SK-N-SH treated with all-trans-retinoic acid at 6 μM for 48 hours (cell line): ENCODE measurements at regions not wholly inside any gene's neighbourhood (a gene's known extent, or its start where the extent isn't known, plus 50 kb on each side); places are given as distances from the start of the nearest gene placed in this dataset.

Experiments
- BACH2 ChIP-seq: fragments of 250-450 bp; sonication (Bioruptor Pico); IDR thresholded peaks from 2 replicates; pipeline ENCODE4 v1.9.0; 2021; ENCODE audit warnings: mild to moderate bottlenecking, borderline replicate concordance
- GLIS3 ChIP-seq: fragments of 250-450 bp; sonication (Bioruptor Pico); IDR thresholded peaks from 2 replicates; pipeline ENCODE4 v1.5.0; 2020; ENCODE audit warnings: mild to moderate bottlenecking, moderate library complexity
- OSR1 ChIP-seq: fragments of 250-450 bp; sonication (Bioruptor Pico); IDR thresholded peaks from 2 replicates; pipeline ENCODE4 v1.8.0; 2022; ENCODE audit warnings: moderate library complexity, mild to moderate bottlenecking, inconsistent platforms
- POU6F1 ChIP-seq: fragments of 250-450 bp; sonication (Bioruptor Pico); IDR thresholded peaks from 2 replicates; pipeline ENCODE4 v1.8.0; 2021; ENCODE audit warnings: low read depth, mild to moderate bottlenecking, moderate library complexity, borderline replicate concordance
- ZFP3 ChIP-seq: fragments of 250-450 bp; sonication (Bioruptor Pico); IDR thresholded peaks from 2 replicates; pipeline ENCODE4 v1.5.0; 2020; ENCODE audit warnings: mild to moderate bottlenecking, moderate library complexity
- ZFP30 ChIP-seq: fragments of 450-650 bp; formaldehyde crosslinking; IDR thresholded peaks from 2 replicates; pipeline ENCODE4 v1.5.0; 2022; ENCODE audit warnings: mild to moderate bottlenecking, moderate library complexity
- ZNF8 ChIP-seq: fragments of 450-650 bp; formaldehyde crosslinking; IDR thresholded peaks from 2 replicates; pipeline ENCODE4 v1.5.0; 2020; ENCODE audit warnings: mild to moderate bottlenecking, moderate library complexity
- TF ChIP-seq, protein P1 (sequence below): fragments of 250-450 bp; sonication (Bioruptor Pico); IDR thresholded peaks from 2 replicates; pipeline ENCODE4 v1.5.1; 2020; ENCODE audit warnings: low read depth, mild to moderate bottlenecking, moderate library complexity
- TF ChIP-seq, protein P2 (sequence below): fragments of 250-450 bp; sonication (Bioruptor Pico); IDR thresholded peaks from 2 replicates; pipeline ENCODE4 v1.8.0; 2020; ENCODE audit warnings: mild to moderate bottlenecking, moderate library complexity, borderline replicate concordance

DNA sequence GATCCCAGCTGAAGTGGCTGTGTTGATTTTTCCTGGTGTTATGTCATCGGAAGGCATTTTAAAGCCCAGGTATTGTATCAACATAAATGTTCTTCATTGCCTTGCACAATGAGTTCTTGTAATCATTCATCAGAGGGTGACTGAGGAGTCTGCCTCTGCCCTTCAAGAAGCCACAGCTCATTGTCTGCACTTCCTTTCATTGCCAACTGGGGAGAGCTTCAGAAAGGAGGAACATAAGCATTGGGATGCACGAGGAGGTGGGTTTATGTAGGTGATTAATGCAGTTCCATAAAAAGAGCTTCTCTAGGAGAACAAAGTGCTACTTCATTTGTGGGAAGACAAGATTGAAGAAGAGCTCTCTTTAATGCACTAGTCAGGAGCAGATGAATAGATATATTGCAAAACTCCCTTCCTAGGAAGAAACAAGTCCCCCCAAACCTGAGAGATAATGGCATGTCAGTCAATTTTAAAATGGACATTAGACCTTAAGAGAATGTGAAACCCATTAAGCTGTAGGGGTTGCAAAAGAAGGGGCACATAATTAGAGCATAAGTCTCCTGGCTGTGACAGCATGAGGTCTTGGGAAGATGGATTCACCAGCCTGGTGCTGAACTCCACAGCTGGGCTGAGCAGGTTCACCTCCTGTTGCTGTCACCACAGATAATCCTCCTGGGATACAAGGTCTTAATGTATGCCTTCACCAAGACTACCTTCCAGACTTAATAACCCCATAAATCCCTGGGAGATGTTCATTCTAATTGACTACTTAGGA, 124.6 kb downstream of the BACH1 start:
- TF ChIP-seq ZFP30 (no peak), GLIS3 (no peak), OSR1 (no peak), ZFP3 (CRISPR knock-in tag) (no peak), BACH2 (CRISPR knock-in tag) (no peak), ZNF8 (CRISPR knock-in tag) (no peak), POU6F1 (CRISPR knock-in tag) (no peak)
- TF ChIP-seq, protein P1, sequence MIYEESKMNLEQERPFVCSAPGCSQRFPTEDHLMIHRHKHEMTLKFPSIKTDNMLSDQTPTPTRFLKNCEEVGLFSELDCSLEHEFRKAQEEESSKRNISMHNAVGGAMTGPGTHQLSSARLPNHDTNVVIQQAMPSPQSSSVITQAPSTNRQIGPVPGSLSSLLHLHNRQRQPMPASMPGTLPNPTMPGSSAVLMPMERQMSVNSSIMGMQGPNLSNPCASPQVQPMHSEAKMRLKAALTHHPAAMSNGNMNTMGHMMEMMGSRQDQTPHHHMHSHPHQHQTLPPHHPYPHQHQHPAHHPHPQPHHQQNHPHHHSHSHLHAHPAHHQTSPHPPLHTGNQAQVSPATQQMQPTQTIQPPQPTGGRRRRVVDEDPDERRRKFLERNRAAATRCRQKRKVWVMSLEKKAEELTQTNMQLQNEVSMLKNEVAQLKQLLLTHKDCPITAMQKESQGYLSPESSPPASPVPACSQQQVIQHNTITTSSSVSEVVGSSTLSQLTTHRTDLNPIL (CRISPR knock-in tag), result no peak
- TF ChIP-seq, protein P2, sequence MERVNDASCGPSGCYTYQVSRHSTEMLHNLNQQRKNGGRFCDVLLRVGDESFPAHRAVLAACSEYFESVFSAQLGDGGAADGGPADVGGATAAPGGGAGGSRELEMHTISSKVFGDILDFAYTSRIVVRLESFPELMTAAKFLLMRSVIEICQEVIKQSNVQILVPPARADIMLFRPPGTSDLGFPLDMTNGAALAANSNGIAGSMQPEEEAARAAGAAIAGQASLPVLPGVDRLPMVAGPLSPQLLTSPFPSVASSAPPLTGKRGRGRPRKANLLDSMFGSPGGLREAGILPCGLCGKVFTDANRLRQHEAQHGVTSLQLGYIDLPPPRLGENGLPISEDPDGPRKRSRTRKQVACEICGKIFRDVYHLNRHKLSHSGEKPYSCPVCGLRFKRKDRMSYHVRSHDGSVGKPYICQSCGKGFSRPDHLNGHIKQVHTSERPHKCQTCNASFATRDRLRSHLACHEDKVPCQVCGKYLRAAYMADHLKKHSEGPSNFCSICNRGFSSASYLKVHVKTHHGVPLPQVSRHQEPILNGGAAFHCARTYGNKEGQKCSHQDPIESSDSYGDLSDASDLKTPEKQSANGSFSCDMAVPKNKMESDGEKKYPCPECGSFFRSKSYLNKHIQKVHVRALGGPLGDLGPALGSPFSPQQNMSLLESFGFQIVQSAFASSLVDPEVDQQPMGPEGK, result no peak
